GM06990 (cell line): ENCODE measurements at regions not wholly inside any gene's neighbourhood (a gene's known extent, or its start where the extent isn't known, plus 50 kb on each side); places are given as distances from the start of the nearest gene placed in this dataset.

Experiments
- DNase-seq: peaks from one replicate; pipeline ENCODE4 v3.0.0-alpha.2; 2011; ENCODE audit not compliant: insufficient read length; ENCODE audit errors: extremely low read depth
- H3K27me3 ChIP-seq: replicated peaks from 2 replicates; pipeline ENCODE4 v1.6.0; 2011; ENCODE audit warnings: low read length; ENCODE audit not compliant: control insufficient read depth, insufficient read depth
- H3K36me3 ChIP-seq: 2 replicates; pipeline ENCODE4 v1.5.1; 2011; ENCODE audit warnings: low read length; ENCODE audit not compliant: control insufficient read depth, insufficient read depth
- H3K4me3 ChIP-seq: replicated peaks from 2 replicates; pipeline ENCODE4 v1.5.1; 2011; ENCODE audit warnings: low read depth, mild to moderate bottlenecking, control low read depth, low read length
- TF ChIP-seq, protein P1 (sequence below): IDR thresholded peaks from 2 replicates; pipeline ENCODE4 v1.5.1; 2011; ENCODE audit warnings: low read length, control low read depth, mild to moderate bottlenecking, inconsistent platforms; ENCODE audit not compliant: insufficient read depth, poor library complexity, severe bottlenecking

DNA sequence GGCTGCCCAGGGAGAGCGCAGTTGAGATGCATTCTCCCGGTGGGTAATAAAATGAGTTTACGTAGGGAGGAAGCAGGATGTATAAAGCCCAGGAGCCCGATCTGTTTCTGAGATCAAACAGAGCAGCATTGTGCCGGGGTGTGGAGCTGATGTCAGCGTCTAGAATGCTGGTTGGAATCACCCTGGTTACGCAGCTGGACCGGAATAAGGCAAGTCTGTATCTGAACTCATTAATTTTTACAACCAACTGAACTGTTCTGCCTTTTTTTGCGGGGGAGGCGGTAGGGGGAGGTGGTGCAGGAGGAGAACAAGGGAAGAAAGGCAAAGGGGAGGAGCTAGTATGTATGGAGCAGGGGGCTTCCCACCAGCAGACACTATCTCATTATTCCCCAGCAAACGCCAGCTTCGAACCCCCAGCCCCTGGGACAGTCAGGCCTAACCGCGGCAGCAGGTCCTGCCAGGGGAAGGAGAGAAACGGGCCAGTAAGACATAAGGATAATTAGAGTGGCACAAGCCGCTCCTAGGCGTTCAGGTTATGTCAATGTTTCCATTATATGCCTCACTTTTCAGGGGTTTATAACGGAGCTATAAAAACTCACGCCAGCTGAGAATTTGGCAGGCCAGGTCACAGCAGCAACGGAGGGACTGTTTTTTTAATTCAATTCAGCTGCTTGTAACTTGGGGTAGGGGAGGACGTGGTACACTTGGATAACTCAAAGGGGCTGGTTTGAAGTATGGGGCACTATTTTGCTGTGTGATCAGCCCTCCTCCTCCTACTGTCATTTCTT is 175.3 kb upstream of the HES1 start:
- DNase-seq = no peak
- Histone ChIP-seq H3K27me3 (no peaks in the 10 kb centered on the region; the same call in 1 of the 2 replicates), H3K4me3 (no peak overlapping the region), H3K36me3 (no peaks in the 10 kb centered on the region)
- TF ChIP-seq, protein P1, sequence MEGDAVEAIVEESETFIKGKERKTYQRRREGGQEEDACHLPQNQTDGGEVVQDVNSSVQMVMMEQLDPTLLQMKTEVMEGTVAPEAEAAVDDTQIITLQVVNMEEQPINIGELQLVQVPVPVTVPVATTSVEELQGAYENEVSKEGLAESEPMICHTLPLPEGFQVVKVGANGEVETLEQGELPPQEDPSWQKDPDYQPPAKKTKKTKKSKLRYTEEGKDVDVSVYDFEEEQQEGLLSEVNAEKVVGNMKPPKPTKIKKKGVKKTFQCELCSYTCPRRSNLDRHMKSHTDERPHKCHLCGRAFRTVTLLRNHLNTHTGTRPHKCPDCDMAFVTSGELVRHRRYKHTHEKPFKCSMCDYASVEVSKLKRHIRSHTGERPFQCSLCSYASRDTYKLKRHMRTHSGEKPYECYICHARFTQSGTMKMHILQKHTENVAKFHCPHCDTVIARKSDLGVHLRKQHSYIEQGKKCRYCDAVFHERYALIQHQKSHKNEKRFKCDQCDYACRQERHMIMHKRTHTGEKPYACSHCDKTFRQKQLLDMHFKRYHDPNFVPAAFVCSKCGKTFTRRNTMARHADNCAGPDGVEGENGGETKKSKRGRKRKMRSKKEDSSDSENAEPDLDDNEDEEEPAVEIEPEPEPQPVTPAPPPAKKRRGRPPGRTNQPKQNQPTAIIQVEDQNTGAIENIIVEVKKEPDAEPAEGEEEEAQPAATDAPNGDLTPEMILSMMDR = no peak

DNA sequence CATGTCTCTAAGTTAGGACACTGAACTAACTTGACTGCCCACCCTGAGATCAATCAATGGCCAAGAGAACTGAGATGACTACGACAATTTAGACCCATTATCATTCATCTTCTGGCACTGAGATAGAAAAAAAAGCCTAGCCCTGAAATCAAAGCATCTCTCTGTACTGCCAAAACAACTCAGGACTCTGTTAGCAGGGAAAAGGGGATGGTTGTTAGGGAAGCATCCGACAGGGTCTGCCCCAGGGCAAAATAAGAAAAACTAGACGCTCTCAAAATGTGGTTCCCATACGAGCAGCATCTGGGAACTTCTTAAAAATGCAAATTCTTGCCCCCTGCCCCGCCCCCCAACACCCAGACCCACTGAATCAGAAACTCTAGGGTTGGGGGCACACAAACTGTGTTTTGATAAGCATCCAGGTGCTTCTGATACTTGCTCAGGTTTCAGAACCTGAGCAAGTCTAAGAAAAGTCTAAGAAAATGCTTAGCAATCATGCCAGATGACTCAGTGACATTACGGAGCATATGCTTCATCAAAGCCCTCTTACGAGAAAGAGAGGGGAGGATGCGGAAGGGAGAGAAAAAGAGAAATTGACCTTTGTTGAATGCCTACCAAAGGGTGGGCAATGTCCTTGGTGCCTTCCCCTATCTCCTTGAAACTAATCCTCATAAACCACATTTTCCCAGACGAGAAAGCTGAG is 172.8 kb upstream of the HES1 start:
- no peaks in the 10 kb centered on the region; the same call in 1 of the 2 replicates for H3K27me3 ChIP-seq
- H3K36me3 ChIP-seq = no peaks in the 10 kb centered on the region
- TF ChIP-seq, protein P1 = no peak
- DNase-seq = no peak
- no peak overlapping the region for H3K4me3 ChIP-seq

DNA sequence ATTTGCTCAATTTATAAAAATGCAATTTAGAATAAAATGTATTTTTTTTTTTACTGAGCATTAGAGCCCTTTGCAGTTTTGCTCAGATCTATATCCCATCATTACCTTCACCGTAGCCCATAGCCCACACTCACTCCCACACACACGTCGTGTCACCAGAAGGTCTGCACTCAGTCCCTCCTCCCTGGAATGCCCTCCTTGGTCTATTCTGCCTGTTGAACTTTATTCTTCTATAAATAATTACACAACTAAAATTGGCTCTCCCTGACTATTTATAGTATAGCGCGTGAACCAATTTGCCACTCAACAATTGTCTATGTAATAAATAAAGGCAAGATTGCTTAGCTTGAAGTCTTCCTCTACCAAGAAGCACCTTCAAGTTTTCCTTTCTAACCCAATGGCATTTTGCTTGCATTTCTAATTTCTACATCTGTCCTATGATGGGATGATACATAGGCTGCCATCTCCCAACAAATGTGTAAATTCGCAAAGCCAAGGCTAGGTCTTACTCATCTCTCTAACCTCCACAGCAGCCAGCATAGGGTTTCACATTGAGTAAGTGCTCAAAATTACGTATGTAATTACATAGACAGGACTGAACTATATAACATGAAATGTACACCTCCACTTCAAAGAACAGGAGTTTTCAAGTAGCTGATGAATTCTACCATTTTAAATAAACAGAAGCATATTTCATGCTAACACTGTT is 172.0 kb upstream of the HES1 start:
- Histone ChIP-seq H3K36me3 (no peaks in the 10 kb centered on the region), H3K27me3 (no peaks in the 10 kb centered on the region), H3K4me3 (no peak overlapping the region)
- TF ChIP-seq, protein P1 = no peak
- peak; percentile 48 for DNase-seq

DNA sequence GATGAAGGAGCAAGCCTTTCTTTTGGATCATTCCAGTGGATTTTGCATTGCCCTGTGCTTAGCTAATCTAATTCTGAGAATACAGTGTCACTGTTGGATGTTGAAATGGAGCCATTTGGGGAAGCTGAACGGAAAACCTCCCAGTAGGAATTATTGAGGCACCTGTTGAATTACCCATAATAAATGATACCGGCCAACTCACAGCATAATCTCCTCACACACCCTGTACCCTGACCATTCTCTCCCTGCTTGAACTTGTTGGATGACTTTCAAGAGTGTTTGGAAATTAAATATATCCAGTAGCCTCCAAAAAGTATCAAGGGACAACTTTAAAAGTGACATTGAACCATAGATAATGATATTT is 171.4 kb upstream of the HES1 start:
- H3K27me3 ChIP-seq = no peaks in the 10 kb centered on the region
- no peak for DNase-seq
- no peak overlapping the region for H3K4me3 ChIP-seq
- H3K36me3 ChIP-seq = no peaks in the 10 kb centered on the region
- TF ChIP-seq, protein P1 = no peak

DNA sequence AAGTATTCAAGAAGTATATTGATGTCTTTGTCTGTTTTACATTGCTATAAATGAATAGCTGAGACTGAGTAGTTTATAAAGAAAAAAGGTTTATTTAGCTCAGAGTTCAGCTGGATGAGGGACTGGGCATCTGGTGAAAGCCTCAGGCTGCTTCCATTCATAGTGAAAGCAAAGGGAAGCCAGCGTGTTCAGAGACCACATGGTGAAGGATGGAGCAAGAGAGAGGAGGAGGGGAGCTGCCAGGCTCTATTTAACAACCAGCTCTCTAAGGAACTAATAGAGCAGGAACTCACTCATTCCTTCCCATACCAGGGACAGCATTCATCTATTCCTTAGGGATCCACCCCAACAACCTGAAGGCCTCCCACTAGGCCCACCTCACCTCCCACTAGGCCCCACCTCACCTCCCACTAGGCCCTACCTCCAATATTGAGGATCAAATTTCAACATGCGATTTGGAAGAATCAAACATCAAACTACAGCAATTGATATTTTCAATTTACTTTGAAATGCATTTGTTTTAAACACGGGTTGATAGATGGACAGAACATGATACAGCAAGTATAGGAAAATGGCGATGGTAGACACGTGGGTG is 167.5 kb upstream of the HES1 start:
- TF ChIP-seq, protein P1 = no peak
- no peaks in the 10 kb centered on the region for H3K36me3 ChIP-seq
- no peaks in the 10 kb centered on the region for H3K27me3 ChIP-seq
- no peak for DNase-seq
- H3K4me3 ChIP-seq = no peak overlapping the region
